OCI-M1 (cell line): ENCODE measurements at regions not wholly inside any gene's neighbourhood (a gene's known extent, or its start where the extent isn't known, plus 50 kb on each side); places are given as distances from the start of the nearest gene placed in this dataset.

Experiments
- DNase-seq: peaks from one replicate; lab custom pipeline; 2025; lab: John Stamatoyannopoulos, UW

DNA sequence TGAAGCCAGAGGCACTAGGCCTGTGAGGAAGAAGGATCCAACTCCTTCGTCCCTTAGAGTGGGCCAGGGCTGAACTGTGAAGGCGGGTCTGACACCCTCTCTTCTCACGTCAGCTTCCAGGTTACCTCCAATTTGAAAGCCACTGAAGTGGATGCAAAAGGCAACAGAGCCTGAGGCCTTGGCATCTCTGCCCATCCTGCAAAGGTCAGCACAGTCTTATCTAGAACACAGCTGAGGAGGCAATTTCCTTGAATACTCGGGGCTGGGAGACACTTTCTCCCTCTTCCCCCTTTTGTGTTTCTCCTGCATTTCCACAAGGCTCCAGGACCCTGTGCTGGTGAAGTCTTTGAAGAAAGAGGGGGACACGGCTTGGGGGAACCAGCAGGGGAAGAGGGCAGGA, 91.6 kb upstream of the PAX6 start:
- no peak for DNase-seq

DNA sequence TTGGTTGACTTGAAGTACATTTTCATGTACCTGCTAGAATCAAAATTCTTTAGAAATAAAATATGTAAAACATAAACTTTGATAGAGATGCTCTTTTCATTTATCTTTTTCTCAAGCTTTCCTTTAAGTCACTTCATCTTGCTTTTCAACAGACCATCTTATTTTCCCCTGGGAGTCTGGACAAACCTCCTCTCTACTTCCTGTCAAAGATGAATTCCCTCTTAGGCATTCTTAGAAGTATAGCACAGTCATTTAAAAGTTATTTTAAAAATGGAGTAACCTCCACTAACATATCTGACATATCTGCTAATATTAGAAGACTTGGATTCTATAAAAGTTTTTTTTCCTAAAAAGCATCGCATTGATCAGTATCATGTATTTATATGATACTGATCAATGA, 84.8 kb upstream of the PAX6 start:
- DNase-seq, result no peak

DNA sequence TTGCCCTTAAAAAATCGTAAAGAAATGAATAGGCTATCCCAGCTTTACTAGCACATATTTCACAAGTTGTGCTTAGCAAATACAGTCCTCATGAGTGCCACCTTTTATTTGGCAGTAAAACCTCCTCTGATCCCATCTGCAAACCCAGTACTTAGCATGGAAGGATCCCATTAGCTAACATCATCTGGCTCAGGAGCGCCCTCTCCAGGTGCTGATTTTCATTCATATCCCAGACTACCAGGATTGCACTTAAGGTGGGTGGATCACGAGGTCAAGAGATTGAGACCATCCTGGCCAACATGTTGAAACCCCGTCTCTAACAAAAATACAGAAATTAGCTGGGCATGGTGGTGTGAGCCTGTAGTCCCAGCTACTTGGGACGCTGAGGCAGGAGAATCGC, 76.1 kb upstream of the PAX6 start:
- DNase-seq, result peak; percentile 25

DNA sequence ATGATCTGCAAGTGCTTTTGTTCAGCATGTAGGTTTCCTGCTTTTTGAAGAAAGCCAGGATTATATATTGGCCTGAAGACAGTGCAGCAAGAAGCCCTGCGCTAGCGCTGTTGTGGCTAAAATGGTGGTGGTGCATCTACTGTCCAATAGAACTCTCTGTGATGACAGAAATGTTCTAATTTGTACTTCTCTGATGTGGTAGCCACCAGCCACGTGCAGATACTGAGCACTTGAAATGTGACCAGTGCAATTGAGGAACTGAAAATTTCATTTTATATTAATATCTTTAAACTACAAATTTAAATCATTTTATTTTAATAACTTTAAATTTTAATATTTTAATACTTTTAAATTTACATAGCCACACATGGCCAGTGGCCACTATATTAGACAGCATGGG, 73.0 kb upstream of the PAX6 start:
- DNase-seq, result no peak

DNA sequence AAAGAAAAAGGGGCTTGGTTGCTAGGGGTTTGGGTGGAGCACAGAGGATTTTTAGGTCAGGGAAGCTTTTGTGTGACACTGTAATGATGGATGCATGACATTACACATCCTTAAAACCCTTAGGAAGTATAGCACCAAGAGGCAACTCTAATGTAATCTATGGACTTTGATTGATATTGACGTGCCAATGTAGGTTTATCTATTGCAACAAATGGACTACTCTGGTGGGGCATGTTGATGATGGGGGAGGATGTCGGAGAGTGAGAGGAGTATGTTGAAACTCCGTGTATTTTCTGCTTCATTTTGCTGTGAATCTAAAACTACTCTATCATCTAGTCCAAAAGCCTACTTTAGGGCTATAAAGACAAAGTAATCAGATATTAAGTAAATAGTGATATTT, 72.3 kb upstream of the PAX6 start:
- no peak for DNase-seq

DNA sequence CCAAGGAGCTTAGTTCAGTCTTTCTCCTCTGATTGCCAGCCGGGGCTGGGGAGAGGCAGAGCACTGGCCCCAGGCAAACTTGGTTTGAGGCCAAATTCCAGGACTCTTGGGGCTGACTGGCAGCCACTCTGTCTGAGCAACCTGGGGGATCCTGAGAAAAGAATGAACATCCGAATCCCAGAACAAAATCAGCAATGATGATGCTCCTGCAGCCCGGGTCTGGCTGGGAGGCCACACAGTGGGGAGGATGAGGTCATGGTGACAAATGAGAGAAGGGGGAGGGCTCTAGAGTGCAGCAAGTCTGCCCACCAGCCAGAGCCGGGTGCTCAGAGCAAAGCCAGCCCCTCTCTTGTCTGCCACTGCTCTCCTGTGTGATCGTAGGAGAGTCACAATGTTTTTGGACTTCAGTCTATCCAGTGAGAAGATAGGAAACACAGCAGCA, 71.8 kb upstream of the PAX6 start:
- no peak for DNase-seq

DNA sequence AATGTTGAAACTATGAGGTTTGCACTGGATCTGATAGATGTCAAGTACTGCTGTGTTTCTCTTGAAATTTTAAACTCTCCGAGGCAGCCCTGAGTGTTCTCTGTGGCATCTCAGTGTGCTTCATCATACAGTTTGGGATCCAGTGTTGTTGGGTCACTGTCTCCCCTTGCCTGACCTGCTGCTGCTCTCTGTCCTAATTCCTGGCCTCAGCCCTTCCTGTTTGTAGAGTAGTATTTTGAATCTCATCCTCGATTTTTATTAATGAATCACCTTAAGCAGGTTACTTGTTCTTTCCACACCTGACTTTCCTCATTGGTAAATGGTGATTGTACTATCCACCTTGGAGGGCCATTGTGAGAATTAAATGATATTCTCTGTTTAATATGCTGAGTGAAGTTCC, 70.7 kb upstream of the PAX6 start:
- no peak for DNase-seq

DNA sequence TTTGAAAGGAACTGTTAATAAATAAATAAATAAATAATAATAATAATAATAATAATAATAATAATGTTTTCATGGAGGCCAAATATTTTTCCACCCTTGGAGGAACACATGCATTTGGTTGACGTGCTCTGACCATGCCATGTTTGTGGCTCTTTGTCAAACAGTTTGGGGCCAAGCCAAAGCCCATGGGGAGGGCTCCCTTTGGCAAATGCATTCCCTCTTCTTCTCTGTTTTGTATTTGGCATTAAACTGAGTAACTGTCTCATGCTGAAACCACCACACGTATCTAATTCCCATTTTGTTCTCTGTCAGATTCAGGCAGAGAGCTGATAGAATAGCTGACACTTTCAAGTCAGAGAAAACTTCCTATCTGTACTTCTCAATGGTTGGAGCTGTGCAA, 68.6 kb upstream of the PAX6 start:
- no peak for DNase-seq

DNA sequence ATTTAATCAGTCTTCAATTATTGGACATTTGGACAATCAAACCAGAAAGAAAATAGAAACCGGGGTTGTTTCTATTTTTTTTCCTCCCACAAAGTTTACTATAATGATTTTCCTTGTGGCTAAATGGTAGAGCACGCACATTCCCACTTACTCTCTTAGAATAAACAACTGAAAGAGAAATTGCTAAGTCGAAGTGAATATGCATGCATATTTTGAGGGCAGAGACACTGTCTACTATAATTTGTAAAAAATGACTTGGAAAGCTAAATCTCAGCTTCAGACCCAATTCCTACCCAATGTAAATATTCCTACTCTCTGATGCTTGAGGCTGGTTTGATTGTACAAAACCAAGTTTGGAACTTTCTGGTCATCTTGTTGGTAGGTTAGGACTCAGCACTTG, 66.7 kb upstream of the PAX6 start:
- no peak for DNase-seq

DNA sequence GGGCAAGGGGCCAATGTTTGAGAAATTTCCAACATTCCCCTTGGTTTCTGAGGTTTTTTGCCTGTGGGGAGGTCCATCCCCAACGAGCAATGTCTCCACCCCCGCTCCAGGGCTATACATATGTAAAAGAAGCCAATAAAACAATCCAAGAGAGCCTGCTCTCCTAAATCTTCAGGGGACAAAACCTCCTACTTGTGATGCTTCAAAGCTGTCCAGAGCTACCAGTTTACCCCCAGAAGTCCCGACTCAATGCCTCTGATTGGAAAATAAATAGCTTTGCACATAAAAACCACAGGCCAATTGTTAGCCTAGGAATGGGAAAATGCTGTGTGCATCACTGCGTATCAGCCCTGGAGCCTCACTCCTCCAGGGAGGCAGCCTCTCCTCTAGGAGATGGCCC, 66.0 kb upstream of the PAX6 start:
- no peak for DNase-seq

DNA sequence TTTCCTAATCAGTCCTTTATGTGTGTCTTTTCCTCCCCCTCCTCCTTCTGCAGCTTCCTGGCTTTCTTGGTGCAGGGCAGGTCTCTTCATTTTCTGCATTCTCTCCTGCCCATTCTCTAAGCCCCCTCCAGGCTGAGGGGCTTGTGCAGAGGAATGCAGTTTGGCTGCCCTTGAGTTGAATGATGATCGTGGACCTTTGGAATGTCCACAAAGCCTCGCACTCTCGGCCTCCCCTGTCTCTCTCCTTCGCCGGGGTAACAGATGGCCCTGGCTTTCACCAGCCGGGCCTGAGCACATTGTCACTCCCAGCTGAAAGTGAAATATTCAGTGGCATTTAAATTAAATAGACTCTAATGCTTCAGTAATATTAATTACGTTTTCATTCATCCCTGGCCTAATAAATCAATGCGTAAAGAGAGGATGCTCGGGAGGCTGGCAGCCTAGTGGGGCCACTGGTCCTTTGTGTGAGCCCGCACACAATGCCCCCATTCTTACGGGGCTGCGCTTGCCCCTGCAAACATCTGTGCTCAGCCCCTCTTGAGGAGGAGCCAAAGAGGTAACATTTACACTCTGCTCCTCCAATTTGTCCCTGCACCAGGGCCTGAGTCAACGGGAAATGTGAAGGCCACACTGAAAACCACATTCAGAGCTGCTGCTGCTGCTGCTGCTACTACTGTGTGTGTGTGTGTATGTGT, 64.9 kb upstream of the PAX6 start:
- no peak for DNase-seq

DNA sequence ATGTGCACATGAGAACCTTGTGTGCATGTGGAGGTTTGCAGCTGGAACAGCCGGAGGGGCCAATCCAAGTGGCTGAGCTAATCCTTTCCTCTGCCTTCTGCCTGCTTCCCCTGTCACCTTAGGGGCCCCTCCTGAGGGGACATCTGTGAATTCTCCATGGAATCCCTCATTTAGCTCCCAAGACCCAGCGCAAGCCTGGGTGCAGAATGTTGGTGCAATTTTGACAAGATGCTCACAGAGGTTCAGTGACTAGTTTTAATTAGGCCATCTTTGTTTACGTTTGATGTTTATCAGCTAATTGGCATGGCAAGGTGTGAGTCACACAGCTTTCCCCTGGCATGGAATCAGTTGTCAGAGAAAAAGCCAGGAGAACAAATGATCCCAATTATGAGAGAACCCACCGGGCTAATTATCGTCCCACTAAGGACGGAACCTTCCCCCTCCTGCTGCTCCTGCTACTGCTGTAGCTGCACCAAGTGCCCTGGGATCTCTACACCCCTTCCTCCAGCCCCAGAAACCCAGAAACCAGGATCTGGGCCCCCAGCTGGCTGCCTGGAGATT, 63.6 kb upstream of the PAX6 start:
- DNase-seq, result no peak

DNA sequence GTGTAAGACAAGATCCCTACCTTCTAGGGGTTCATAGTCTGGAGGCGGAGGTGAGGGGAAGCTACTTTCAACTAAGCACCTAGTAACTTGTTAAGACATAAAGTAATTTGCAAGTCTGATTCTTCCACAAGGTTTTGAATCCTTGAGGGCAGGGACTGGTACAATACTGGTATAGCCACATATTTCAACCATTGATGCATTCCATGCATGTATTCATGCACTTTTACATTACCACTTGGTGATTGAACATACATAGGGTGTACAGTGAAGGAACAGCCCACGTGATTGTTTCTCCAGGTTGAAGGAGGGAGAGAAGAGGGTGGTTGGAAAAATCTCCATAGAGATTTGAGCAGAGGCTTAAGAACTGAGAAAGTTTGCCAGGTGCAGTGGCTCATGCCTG, 62.0 kb upstream of the PAX6 start:
- DNase-seq, result no peak

DNA sequence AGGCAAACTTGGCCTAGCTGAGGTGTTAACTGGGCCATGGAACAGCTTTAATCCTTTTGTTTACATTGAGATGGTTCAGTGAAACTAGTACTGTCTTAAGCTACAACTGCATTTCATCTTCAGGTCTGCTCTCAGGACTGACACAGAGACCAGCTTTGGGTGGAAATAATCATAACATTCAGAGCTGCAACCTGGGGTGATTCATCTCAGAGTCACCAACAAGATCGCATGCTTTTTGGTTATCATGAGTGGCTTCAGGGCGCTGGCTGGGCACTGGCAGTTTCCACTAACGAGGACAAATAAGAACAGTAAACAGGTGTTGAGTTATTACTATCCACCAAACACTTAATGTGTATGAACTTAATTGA, 60.9 kb upstream of the PAX6 start:
- no peak for DNase-seq

DNA sequence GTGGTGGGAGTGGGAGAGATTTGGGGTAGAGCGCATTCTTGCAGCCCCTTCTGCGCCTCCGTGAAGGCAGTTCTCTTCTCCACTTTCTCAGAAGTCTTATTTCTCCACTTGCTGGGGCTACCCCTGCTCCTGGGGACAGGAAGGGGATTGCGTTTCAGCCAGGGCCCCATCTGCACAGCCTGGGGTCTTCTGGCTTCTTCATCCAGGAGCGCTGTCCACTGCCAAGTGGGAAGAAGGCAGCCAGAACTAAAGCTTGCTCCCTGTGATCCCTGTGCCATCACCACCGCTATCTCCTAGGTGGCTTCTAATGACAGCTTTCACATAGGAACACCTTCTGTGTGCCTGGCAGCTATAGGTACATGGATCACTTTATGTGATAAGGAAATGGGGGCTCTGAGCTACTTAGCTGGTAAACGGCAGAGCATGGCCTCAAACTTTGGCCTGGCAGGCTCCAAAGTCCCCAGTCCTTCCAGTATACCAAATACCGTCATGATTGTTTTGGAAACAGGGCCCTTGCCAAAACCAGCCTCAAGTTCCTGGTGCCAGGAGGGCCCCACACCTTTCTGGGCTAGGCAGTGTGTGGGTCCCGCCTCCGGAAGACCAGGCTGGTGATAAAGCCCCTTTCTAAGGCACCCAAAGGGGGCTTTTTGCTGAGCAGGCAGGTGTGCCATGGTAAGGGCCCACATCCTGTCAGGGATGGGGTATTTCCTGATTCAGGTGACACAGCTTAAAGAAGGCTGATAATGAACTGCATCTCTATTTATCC, 60.4 kb upstream of the PAX6 start:
- DNase-seq, result no peak

DNA sequence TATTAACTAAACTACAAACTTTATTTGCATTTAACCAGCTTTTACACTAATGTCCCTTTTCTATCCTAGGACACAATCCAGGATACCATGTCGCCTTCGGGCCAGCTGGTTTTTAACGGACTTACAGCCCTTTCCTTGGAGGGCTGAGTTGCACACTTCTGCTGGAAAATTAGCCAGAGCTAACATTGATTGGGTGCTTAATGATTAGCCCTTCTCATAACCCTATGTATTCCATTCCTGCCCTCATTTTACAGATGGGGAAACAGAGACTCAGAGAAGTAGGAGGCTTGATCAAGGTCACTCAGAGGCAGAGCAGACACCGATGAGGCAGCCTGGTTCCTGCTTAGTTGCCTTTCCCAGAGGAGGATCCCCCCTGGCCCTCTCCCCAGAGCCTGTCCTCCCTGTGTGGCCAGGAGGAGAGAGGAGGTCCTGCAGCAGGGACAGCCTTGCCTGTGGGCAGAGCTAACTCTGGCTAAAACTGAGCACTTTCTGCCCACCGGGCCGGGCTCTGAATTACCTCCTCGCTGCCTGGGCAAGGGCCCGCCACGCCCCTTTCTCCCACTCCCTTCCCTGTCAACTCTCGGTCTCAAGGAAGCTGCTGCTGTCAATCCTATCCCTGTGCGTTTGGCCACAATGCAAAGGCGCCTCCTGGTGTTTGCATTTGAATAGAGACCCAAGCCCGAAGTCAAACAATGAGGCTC, 59.6 kb upstream of the PAX6 start:
- DNase-seq, result peak; percentile 72

DNA sequence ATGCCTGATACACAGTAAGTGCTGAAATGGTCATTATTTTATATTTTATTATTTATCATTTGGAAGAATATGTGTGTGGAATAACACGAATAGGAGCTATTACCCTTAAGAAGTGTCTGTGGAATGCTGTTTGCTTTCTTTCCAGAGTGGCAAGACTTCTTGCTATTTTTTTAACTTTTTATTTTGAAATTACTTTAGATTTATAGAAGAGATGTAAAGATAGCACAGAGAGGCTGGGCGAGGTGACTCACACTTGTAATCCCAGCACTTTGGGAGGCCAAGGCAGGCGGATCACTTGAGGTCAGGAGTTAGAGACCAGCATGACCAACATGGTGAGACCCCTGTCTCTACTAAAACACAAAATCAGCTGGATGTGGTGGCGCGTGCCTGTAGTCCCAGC, 58.9 kb upstream of the PAX6 start:
- DNase-seq, result no peak

DNA sequence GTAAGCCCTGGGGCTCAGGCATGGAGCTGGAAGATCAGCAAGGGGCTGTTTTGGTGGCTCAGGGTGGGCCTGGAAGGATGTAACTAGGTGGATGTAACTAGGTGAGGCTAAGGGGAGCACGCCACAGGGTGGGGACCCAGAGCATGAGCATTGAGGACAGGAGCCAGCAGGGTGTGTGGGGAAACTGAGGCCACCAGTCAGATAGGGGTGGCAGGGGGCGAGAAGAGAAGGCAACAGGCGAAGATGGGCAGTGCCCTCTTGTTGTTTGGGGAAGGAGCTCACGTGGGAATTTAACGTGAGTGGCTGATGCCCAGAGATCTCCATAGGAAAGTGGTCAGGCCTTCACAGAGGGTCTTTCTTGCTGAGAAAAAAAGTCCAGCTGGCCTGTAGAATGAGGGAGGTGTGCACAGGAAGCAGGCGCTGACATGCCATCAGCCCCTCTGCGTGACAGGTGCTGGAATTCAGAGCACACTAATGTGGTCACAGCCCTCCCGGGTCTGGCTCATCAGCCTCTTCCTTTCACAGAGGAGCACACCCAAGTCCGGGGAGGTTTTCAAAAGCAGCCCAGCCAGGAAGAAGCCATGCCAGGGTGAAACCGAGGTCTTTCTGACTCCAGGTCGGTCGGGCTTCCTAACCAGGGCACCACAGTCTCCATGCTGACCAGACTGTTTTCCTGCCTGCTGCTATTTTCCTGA, 54.6 kb upstream of the PAX6 start:
- DNase-seq, result no peak

DNA sequence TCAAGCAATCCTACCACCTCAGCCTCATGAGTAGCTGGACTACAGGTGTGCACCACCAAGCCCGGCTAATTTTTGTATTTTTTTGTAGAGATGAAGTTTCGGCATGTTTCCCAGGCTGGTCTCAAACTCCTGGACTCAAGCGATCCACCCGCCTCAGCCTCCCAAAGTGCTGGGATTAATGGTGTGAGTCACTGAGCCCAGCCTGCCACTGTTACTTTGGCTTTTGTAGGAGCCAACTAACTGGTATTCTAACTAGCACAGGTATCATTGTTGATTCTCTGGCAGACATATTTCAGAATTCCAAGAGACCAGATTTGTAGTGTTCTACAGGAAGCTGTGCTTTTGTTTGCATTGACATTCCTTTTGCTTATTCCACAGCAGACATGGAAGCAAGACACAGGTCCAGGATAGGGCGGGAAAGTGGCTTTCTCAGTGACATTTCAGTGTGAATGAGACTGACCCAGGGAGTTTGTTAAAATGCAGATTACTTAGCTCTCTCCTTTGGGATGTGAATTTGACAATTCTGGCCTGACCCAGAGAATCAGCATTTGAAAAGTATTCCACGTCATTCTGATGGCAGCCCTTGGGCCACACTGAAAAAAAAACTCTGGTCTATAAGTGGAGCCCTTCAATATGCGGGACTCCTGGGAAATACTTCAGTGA, 52.2 kb upstream of the PAX6 start:
- DNase-seq, result no peak

DNA sequence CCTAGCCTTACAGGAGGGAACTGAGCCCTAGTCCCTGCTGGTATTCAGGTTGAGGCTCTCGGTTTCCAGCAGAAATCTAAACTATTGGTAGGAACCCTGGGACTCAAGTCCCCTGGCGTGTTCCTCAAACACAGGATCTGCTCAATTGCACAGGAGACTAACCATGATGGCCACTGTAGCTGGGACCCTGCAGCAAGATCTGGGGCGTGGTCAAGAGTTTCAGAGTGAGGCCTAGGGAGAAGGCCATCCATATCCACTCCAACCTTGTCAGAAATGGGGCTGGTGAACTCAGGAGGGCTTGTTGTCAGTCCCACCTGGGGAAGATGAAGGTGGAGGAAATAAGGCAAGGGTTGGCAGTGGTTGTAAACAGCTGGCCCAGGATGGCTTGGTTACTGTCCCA, 49.9 kb upstream of the PAX6 start:
- no peak for DNase-seq
